ENCODE measurements at regions not wholly inside any gene's neighbourhood (a gene's known extent, or its start where the extent isn't known, plus 50 kb on each side); places are given as distances from the start of the nearest gene placed in this dataset.

DNA sequence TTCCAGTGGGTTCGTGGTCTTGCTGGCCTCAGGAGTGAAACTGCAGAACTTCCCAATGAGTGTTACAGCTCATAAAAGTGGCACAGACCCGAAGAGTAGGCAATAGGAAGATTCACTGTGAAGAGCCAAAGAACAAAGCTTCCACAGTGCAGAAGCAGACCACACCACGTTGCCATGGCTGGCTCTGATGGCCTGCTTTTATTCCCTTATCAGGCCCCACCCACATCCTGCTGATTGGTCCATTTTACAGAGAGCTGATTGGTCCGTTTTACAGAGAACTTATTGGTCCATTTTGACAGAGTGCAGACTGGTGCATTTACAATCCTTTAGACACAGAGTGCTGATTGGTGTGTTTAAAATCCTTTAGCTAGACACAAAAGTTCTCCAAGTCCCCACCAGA is 131.4 kb upstream of the CHRM3 start:
- no peaks in the 10 kb centered on the region for H3K36me3 ChIP-seq (ENCODE audit: low read depth)
- ATAC-seq: no peak
- H3K9me3 ChIP-seq: no peaks in the 10 kb centered on the region
- TF ChIP-seq CTCF (IDR thresholded peaks at IDR 0.05): no peak
- no peak for DNase-seq
- intact Hi-C loops (cut with DNase I, micrococcal nuclease): no loop called here
- H3K4me3 ChIP-seq: no peak overlapping the region
- no peaks in the 10 kb centered on the region for H3K4me1 ChIP-seq (ENCODE audit: low read depth)

DNA sequence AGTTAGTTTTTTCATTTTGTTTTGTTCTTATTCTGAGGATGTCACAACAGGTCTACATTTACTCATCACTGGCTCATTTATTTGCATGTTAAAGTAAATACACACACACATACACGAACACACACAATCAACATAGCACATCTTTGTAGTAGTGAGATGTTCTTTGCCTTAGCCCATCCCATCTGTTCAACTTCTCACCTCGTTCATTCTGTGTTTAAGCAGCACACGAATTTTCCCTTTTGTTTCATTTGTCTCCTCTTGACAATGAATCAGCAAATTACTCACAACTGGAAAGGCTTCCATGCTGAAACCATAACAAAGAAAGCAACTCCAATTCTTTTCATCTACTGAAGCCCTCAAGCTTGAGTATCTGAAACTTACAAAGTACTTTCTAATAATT is 133.3 kb upstream of the CHRM3 start:
- H3K4me3 ChIP-seq: no peak overlapping the region
- no peaks in the 10 kb centered on the region for H3K4me1 ChIP-seq (ENCODE audit: low read depth)
- intact Hi-C loops (cut with DNase I, micrococcal nuclease): no loop called here
- no peaks in the 10 kb centered on the region for H3K9me3 ChIP-seq
- DNase-seq (no peak), ATAC-seq (no peak)
- no peak for TF ChIP-seq CTCF (IDR thresholded peaks at IDR 0.05)
- H3K36me3 ChIP-seq (ENCODE audit: low read depth): no peaks in the 10 kb centered on the region

DNA sequence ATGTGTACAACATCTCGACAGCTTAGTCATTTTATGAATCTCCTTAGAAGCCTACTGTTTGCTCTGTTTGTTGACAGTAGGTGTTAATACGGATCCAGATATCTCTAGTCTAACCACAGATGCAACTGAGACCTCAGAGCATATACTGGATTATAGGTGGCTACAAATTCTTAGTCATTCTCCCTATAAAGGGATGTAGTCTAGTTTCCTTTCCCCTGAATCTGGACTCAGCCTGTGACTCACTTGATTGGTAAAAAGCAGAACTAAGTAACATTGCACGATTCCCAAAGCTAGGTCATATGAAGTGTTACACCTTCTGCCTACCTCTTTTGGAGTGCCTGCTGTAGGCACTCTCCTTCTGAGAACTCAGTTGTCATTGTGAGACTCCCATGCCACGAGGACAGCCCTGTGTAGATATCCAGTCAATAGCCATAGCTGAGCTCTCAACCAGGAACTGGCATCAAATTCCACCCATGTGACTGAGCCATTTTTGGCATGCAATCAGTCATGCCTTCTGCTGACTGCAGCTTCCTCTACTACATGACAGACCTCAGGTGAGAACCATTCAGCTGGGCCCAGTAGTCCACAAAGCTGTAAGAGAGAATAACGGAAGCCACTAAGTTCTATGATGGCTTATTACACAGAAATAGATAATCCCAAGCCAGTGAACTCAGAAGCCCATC is 135.9 kb upstream of the CHRM3 start:
- DNase-seq (no peak), ATAC-seq (peak; percentile 36)
- Histone ChIP-seq H3K9me3 (no peaks in the 10 kb centered on the region), H3K4me1 (ENCODE audit: low read depth) (no peaks in the 10 kb centered on the region), H3K36me3 (ENCODE audit: low read depth) (no peaks in the 10 kb centered on the region), H3K4me3 (no peak overlapping the region)
- intact Hi-C loops (cut with DNase I, micrococcal nuclease): no loop called here
- no peak for TF ChIP-seq CTCF (IDR thresholded peaks at IDR 0.05)

DNA sequence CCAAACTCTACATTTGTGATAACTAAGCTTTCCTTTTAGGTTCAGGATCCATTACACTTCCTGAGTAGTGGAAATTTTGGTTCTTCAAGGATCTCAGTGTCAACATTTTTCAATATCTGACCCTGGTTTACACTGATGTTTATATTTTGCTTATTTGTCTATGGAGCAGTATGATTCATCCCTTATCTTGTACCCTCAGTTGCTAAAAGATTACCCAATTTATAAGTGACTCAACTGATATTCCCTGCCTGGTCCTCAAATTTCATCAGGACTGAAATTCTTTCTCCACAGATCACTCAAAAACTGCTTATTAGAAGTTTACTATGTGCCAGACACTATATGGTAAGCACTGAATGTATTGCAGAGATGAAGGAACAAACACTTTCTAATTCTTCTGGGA is 139.1 kb upstream of the CHRM3 start:
- Histone ChIP-seq H3K36me3 (ENCODE audit: low read depth) (no peaks in the 10 kb centered on the region), H3K4me1 (ENCODE audit: low read depth) (no peaks in the 10 kb centered on the region), H3K4me3 (no peak overlapping the region), H3K9me3 (no peaks in the 10 kb centered on the region)
- DNase-seq (no peak), ATAC-seq (no peak)
- TF ChIP-seq CTCF (IDR thresholded peaks at IDR 0.05): no peak
- intact Hi-C loops (cut with DNase I, micrococcal nuclease): no loop called here

- H3K4me3 ChIP-seq: no peak overlapping the region
- intact Hi-C loops (cut with DNase I, micrococcal nuclease): no loop called here
- no peak for TF ChIP-seq CTCF (IDR thresholded peaks at IDR 0.05)
- no peak for DNase-seq
- no peak for ATAC-seq
- H3K36me3 ChIP-seq (ENCODE audit: low read depth): no peaks in the 10 kb centered on the region
- H3K9me3 ChIP-seq: no peaks in the 10 kb centered on the region
- no peaks in the 10 kb centered on the region for H3K4me1 ChIP-seq (ENCODE audit: low read depth)
Measured at GRCh38 chr1:239244084-239244483, 142.3 kb upstream of the CHRM3 start.

DNA sequence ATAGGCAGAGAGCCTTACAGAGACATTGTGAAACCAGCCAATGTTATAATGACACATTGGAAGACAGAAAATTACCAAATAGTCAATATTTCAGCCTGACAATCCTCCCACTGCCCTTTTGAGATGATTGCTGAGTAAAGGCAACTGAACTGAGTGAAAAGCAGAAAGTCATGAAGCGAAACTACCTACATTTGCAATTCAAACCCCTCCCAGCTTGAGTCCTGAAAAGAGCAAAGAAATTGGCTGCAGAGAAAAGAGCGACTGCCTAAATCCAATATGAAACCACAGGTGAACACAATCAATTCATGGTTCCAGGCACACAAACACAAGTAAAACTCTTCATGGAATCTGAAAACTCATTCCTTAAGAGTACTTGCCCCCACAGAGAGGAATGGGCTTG is 143.4 kb upstream of the CHRM3 start:
- Histone ChIP-seq H3K36me3 (ENCODE audit: low read depth) (no peaks in the 10 kb centered on the region), H3K4me3 (no peak overlapping the region), H3K9me3 (no peaks in the 10 kb centered on the region), H3K4me1 (ENCODE audit: low read depth) (no peaks in the 10 kb centered on the region)
- no peak for DNase-seq
- TF ChIP-seq CTCF (IDR thresholded peaks at IDR 0.05): no peak
- intact Hi-C loops (cut with DNase I, micrococcal nuclease): no loop called here
- ATAC-seq: no peak

All from mucosa of descending colon (tissue), 3 donors.